HUES64 (cell line): ENCODE measurements at regions not wholly inside any gene's neighbourhood (a gene's known extent, or its start where the extent isn't known, plus 50 kb on each side); places are given as distances from the start of the nearest gene placed in this dataset.

Experiments
- H3K27ac ChIP-seq: 2 replicates; pipeline ENCODE4 v1.7.0; 2013; ENCODE audit warnings: low read depth, low read length, inconsistent platforms
- H3K27me3 ChIP-seq: 2 replicates; pipeline ENCODE4 v1.6.1; 2013; ENCODE audit warnings: mild to moderate bottlenecking, low read length; ENCODE audit not compliant: insufficient read depth
- H3K36me3 ChIP-seq: 2 replicates; pipeline ENCODE4 v1.6.1; 2013; ENCODE audit warnings: mild to moderate bottlenecking, low read length; ENCODE audit not compliant: insufficient read depth
- H3K4me1 ChIP-seq: 2 replicates; pipeline ENCODE4 v1.6.1; 2013; ENCODE audit warnings: mild to moderate bottlenecking, low read length, moderate library complexity; ENCODE audit not compliant: insufficient read depth
- H3K4me3 ChIP-seq: 2 replicates; pipeline ENCODE4 v1.5.1; 2013; ENCODE audit warnings: mild to moderate bottlenecking, low read length, moderate library complexity
- H3K9ac ChIP-seq: 2 replicates; pipeline ENCODE4 v1.6.1; 2013; ENCODE audit warnings: mild to moderate bottlenecking, low read depth, low read length
- H3K9me3 ChIP-seq: 2 replicates; pipeline ENCODE4 v1.6.1; 2013; ENCODE audit warnings: low read depth, low read length; ENCODE audit not compliant: insufficient read depth
- WGBS: fragments of 150-250, 120-280 bp; methylation state at CpG from one replicate; pipeline ENCODE4 v1.1.7; 2013; ENCODE audit warnings: missing lambda C conversion rate; 5-methylcytosine and 5-hydroxymethylcytosine counted together

DNA sequence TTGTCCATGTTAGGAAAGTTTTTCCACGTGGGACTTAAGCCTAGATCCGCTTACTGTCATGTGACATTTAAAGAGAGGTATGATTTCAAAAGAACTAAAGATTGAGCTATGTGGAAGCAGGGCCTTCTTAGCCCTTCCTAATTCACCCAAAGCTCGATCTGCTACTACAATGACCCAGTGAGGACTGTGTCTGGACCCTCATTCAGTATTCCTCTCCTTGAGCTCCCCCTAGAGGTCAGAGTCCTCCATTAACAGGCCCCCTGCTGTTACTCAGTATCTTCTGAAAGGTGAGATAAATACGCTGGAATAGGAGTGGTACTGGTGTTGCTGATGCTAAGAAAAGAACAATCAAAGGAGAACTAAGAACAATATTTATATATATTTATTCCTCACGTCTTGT, 414.0 kb downstream of the GJA1 start:
- H3K27ac ChIP-seq, result no peak overlapping the region
- no peaks in the 10 kb centered on the region for H3K36me3 ChIP-seq
- 21% methylated on average over 3 of the region's 5 CpGs for WGBS
- H3K9ac ChIP-seq, result no peak overlapping the region
- no peak overlapping the region for H3K4me3 ChIP-seq
- peaks cover 53% of the 10 kb centered on the region for H3K4me1 ChIP-seq
- H3K9me3 ChIP-seq, result no peaks in the 10 kb centered on the region
- H3K27me3 ChIP-seq, result no peaks in the 10 kb centered on the region

DNA sequence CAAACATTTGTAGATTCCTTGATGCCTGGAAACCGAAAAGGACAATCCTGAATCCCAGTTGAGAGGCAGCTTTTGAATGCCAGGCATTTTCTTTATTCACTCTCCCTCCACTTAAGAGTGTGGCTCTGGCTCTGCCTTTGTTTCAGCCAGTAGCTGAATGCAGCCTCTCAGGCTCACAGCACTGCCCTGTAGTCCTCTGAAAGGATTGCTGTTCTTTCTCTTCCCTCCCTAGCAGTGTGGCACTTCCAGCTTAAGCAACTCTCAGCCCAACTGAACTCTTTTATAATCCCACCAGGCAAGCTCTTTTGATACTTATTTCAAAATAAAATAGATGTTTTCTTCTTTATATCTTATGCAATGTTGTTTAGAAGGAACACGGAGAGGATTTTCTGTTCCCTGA, 415.6 kb downstream of the GJA1 start:
- Histone ChIP-seq H3K4me1 (peaks cover 54% of the 10 kb centered on the region), H3K27ac (peak overlapping the region; percentile 40; the same call in 1 of the 2 replicates), H3K36me3 (no peaks in the 10 kb centered on the region), H3K27me3 (no peaks in the 10 kb centered on the region), H3K9ac (peak overlapping the region; percentile 11; the same call in 1 of the 2 replicates), H3K9me3 (no peaks in the 10 kb centered on the region), H3K4me3 (no peak overlapping the region)
- WGBS, result 37% methylated on average over 1 of the region's 2 CpGs

DNA sequence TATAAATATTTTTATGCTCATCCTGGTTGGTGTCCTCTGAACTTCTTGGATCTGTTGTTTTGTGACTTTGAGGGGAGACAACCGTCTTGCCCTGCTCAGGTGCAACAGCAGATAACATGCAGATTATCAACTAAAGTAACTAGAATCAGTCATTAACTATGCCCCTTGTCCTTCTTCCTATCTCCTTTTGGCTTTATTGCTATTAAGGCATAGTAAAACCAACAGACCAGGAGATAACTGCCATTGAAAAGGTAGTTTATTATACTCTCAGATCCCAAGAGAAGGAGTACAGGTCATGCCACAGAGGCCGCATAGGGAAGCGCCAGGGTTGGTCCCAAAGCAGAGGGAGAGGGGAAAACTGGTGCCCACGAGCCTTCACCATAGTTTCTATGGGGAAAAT, 418.2 kb downstream of the GJA1 start:
- Histone ChIP-seq H3K9ac (no peak overlapping the region), H3K9me3 (no peaks in the 10 kb centered on the region), H3K4me3 (no peak overlapping the region), H3K27ac (no peak overlapping the region), H3K27me3 (no peaks in the 10 kb centered on the region), H3K4me1 (peaks cover 43% of the 10 kb centered on the region), H3K36me3 (no peaks in the 10 kb centered on the region)
- whole genome bisulfite sequencing, result 91% methylated on average over 4 of the region's 4 CpGs

DNA sequence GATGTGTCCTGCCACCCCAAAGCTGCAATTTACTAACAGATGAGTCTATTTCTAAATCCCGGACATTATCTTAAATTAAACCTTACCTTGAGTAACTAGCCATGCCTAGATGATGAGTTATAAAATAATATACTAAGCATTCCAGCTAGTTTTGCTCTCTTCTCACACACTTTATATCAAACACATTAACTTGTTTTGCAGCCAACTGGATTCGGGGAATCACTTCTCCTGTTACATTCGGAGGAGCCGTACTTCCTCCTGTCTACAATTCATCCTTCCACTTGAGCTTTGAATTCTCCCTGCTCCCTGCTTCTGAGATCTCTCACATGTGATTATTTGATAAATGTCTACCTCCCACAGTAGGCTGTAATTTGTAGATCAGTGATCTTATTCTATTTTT, 420.1 kb downstream of the GJA1 start:
- Histone ChIP-seq H3K36me3 (no peaks in the 10 kb centered on the region), H3K4me3 (no peak overlapping the region), H3K27me3 (no peaks in the 10 kb centered on the region), H3K9me3 (no peaks in the 10 kb centered on the region), H3K9ac (no peak overlapping the region), H3K27ac (no peak overlapping the region), H3K4me1 (peaks cover 26% of the 10 kb centered on the region)
- 96% methylated on average over 3 of the region's 4 CpGs for WGBS

DNA sequence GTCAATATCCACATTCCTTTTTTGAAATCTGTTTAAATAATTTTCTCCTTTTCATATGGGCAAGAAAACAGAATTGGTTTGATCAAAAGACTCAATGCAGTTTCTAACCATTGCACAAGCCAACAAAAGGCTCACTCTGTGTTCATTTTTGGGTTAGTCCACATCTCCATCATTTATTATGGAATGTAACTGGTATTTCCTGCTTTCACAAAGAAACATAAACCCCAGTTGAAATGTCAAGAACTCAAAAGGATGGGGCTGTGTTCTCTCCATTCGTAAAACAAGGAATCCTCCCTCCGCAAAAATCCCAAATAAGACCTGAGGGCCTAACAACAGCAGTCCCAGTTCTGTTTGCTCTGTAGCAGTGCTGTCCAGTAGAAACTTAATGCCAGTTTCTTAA, 420.9 kb downstream of the GJA1 start:
- H3K36me3 ChIP-seq, result no peaks in the 10 kb centered on the region
- no peak overlapping the region for H3K27ac ChIP-seq
- peaks cover 23% of the 10 kb centered on the region for H3K4me1 ChIP-seq
- H3K9ac ChIP-seq, result no peak overlapping the region
- no peaks in the 10 kb centered on the region for H3K27me3 ChIP-seq
- WGBS, result 88% methylated on average over 2 of the region's 2 CpGs
- peaks cover 2% of the 10 kb centered on the region; the same call in 1 of the 2 replicates for H3K9me3 ChIP-seq
- H3K4me3 ChIP-seq, result no peak overlapping the region

DNA sequence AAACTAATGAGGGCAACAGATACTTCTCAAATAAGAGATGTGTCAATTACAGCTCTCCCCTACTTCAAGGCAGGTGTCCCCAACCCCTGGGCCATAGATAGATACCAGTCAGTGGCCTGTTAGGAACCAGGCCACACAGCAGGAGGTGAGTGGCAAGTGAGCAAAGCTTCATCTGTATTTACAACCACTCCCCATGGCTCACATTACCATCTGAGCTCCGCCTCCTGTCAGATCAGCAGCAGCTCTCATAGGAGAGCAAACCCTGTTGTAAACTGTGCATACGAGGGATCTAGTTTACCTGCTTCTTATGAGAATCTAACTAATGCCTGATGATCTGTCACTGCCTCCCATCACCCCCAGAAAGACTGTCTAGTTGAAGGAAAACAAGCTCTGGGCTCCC, 422.1 kb downstream of the GJA1 start:
- H3K27me3 ChIP-seq, result no peaks in the 10 kb centered on the region
- H3K27ac ChIP-seq, result no peak overlapping the region
- no peak overlapping the region for H3K9ac ChIP-seq
- H3K4me3 ChIP-seq, result no peak overlapping the region
- H3K9me3 ChIP-seq, result peaks cover 6% of the 10 kb centered on the region; the same call in 1 of the 2 replicates
- WGBS, result 85% methylated on average over 2 of the region's 2 CpGs
- H3K36me3 ChIP-seq, result no peaks in the 10 kb centered on the region
- peaks cover 14% of the 10 kb centered on the region; the same call in 1 of the 2 replicates for H3K4me1 ChIP-seq

DNA sequence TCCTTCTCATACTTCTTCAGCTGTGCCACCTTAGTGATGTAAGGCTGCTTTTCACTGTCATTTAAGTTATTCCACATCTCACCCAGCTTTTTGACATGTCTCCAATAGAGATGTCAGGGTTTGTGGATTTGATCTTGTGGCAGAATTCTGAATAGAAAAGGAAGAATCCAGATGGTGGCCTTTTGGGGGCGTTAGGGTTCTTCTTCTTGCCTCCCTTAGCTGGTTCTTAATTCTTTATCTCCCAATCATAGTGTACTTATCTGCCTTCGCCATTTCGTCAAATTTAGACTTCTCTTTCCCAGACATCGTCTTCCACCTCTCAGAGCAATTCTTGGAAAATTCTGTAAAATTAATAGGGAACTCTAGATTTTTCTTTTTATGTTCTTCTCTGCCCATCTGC, 422.9 kb downstream of the GJA1 start:
- 96% methylated on average over 3 of the region's 4 CpGs for WGBS
- Histone ChIP-seq H3K36me3 (no peaks in the 10 kb centered on the region), H3K4me1 (peaks cover 13% of the 10 kb centered on the region; the same call in 1 of the 2 replicates), H3K27me3 (no peaks in the 10 kb centered on the region), H3K27ac (no peak overlapping the region), H3K4me3 (no peak overlapping the region), H3K9ac (no peak overlapping the region), H3K9me3 (peaks cover 6% of the 10 kb centered on the region; the same call in 1 of the 2 replicates)

DNA sequence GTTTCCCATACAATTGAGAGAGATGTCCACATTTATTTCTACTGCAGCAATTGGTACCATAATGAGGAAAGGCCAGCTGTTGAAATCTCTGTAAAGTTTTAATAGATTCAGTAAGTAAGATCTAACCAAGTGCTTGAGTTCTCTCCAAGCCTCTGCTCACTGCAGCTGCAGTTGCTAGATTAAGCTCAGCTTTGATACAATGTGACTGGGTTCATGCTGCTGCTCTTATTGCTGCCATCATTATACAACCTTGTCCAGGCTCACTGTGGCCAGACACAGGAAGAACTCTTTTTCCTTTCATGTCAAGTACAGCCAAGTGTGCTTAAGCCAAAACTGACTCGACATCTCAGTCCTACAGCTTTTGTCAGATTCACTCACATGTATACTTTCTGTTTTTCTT, 423.5 kb downstream of the GJA1 start:
- Histone ChIP-seq H3K4me3 (no peak overlapping the region), H3K27ac (no peak overlapping the region), H3K9me3 (peaks cover 6% of the 10 kb centered on the region; the same call in 1 of the 2 replicates), H3K4me1 (peaks cover 6% of the 10 kb centered on the region; the same call in 1 of the 2 replicates), H3K36me3 (no peaks in the 10 kb centered on the region), H3K27me3 (no peaks in the 10 kb centered on the region), H3K9ac (no peak overlapping the region)
- 94% methylated on average over 1 of the region's 1 CpG for WGBS

DNA sequence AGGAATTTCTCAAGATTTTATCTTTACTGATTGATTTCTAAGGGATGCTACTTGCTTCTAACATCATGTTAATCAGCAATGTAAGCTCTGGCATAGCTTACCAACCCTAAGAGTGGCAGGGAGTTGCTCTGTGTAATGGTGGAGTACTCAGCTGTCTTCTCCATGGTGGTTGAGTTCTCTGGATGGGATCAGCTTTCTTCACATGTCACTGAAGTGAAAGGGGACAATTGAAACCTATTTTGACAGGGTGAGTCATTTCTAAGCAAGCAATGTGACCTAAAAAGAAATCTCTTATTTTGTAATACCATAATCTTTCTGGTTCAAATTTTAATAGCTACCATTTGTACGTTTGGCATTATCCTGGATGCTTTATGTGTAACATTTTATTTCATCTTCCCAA, 430.4 kb downstream of the GJA1 start:
- no CpG with 5 or more reads among the region's 1 CpG for WGBS
- Histone ChIP-seq H3K4me1 (peaks cover 8% of the 10 kb centered on the region; the same call in 1 of the 2 replicates), H3K9me3 (peaks cover 6% of the 10 kb centered on the region; the same call in 1 of the 2 replicates), H3K27me3 (no peaks in the 10 kb centered on the region), H3K4me3 (no peak overlapping the region), H3K27ac (no peak overlapping the region), H3K9ac (no peak overlapping the region), H3K36me3 (no peaks in the 10 kb centered on the region)

DNA sequence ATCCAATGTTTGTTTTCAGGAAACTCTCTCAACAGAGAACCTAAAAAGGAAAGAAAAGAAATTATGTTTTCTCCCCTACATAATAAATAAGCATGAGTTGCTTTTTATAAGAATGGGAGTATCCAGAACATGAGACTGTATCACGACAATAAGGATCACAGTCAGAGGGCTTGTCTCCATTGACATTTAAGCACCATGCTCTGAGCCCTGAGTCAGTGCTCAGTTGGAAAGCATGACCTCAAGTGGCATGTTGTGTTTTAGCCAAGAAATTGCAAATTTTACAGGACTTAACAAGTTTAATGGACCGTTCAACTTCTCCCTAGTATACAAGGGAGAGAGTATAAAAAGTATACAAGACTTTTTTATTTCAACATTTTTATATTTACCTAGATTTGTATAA, 431.6 kb downstream of the GJA1 start:
- Histone ChIP-seq H3K4me1 (peaks cover 8% of the 10 kb centered on the region; the same call in 1 of the 2 replicates), H3K9me3 (0 out of 2 replicates have a peak, but pooled peaks cover 1% of the 10 kb centered on the region), H3K27me3 (no peaks in the 10 kb centered on the region), H3K36me3 (no peaks in the 10 kb centered on the region), H3K9ac (no peak overlapping the region), H3K4me3 (no peak overlapping the region), H3K27ac (no peak overlapping the region)
- WGBS, result 74% methylated on average over 1 of the region's 2 CpGs

DNA sequence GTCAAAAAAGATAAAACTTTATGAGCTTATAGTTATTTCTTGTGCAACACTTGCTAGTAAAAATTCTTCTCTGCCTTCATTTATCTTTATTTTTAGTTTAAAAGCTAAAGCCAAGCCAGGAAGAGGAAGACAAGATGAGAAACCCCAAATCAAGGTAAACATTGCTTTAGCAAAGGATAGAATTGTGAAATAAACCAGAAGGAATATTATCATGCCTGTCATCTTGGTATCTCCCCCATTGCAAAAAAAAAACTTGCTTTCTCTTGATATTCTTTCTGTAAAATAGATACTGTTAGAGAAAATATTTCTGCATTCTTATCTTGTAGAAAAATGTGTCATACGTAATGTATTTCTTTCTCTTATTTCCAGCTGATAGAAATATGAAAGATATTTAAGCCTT, 432.8 kb downstream of the GJA1 start:
- Histone ChIP-seq H3K36me3 (no peaks in the 10 kb centered on the region), H3K4me1 (peaks cover 8% of the 10 kb centered on the region; the same call in 1 of the 2 replicates), H3K4me3 (no peak overlapping the region), H3K27ac (no peak overlapping the region), H3K9ac (no peak overlapping the region), H3K27me3 (no peaks in the 10 kb centered on the region), H3K9me3 (0 out of 2 replicates have a peak, but pooled peaks cover 4% of the 10 kb centered on the region)
- no CpG with 5 or more reads among the region's 1 CpG for WGBS

DNA sequence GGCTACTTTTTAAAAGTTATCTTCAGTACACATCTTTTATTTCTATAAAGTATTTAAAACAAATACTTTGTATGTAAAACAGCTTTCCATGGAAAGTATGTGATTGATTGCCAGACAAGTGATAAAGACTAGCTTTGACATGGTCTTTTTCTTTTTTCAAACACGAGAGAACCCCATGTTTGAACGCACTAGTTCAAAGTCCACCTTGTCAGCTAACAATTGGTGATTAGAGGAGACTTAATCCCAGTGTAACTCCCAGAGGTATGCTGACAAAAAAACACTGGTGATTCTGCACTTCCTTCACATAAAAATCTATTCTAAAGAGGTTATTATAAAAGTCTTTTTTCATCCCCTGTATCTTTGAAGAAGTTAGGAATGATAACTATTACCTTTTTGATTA, 438.1 kb downstream of the GJA1 start:
- no peak overlapping the region for H3K4me3 ChIP-seq
- no peaks in the 10 kb centered on the region for H3K4me1 ChIP-seq
- H3K27ac ChIP-seq, result no peak overlapping the region
- no peaks in the 10 kb centered on the region for H3K27me3 ChIP-seq
- peaks cover 11% of the 10 kb centered on the region; the same call in 1 of the 2 replicates for H3K9me3 ChIP-seq
- no peak overlapping the region for H3K9ac ChIP-seq
- H3K36me3 ChIP-seq, result no peaks in the 10 kb centered on the region
- WGBS, result 93% methylated on average over 2 of the region's 2 CpGs
